ENCODE measurements at regions not wholly inside any gene's neighbourhood (a gene's known extent, or its start where the extent isn't known, plus 50 kb on each side); places are given as distances from the start of the nearest gene placed in this dataset.

DNA sequence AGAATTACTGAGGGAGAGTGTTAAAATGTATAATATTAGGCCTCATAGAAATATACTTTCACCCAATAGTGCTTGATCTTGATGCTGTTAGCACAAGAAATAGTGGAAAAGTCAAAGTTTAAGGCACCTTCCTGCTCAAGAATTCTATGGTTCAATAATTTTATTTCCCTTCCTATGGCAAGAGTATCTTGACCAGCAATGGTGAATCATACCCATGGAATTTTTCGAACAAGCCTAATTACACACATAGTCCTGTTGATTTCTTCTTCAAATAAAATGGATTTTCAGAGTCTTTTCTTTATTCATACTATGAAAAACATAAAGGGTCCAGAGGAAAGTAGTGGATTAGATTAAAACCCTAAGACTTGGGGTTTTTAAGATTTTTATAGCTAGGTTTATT is 810.6 kb downstream of the CDH11 start:
- ATAC-seq = no peak
- peaks cover 10% of the 10 kb centered on the region for H3K9me3 ChIP-seq (ENCODE audit: control insufficient read depth, insufficient read depth, low read length)
- WGBS (ENCODE audit: insufficient coverage) = 88% methylated on average over 1 of the region's 1 CpG
- intact Hi-C loops (cut with micrococcal nuclease) = no loop called here
- no peak overlapping the region for H3K4me3 Mint-ChIP-seq
- TF ChIP-seq, protein P1, sequence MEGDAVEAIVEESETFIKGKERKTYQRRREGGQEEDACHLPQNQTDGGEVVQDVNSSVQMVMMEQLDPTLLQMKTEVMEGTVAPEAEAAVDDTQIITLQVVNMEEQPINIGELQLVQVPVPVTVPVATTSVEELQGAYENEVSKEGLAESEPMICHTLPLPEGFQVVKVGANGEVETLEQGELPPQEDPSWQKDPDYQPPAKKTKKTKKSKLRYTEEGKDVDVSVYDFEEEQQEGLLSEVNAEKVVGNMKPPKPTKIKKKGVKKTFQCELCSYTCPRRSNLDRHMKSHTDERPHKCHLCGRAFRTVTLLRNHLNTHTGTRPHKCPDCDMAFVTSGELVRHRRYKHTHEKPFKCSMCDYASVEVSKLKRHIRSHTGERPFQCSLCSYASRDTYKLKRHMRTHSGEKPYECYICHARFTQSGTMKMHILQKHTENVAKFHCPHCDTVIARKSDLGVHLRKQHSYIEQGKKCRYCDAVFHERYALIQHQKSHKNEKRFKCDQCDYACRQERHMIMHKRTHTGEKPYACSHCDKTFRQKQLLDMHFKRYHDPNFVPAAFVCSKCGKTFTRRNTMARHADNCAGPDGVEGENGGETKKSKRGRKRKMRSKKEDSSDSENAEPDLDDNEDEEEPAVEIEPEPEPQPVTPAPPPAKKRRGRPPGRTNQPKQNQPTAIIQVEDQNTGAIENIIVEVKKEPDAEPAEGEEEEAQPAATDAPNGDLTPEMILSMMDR (IDR thresholded peaks at IDR 0.05) = no peak
- H3K27me3 Mint-ChIP-seq (ENCODE audit: low read depth in 2 of 2) = no peaks in the 10 kb centered on the region
- no peaks in the 10 kb centered on the region for H3K4me1 ChIP-seq (ENCODE audit: control insufficient read depth, insufficient read depth, low read length)
- DNase-seq = no peak
- no peak overlapping the region for H3K27ac ChIP-seq (ENCODE audit: low read length)
- H3K4me1 Mint-ChIP-seq = no peaks in the 10 kb centered on the region
- H3K27me3 ChIP-seq (ENCODE audit: control insufficient read depth, insufficient read depth, low read length) = no peaks in the 10 kb centered on the region
- H3K27ac Mint-ChIP-seq = no peak overlapping the region
- no peaks in the 10 kb centered on the region for H3K36me3 ChIP-seq (ENCODE audit: control insufficient read depth, insufficient read depth, low read length)
- no peaks in the 10 kb centered on the region for H3K36me3 Mint-ChIP-seq
- peaks cover 20 to 31% of the 10 kb centered on the region in 2 donors for H3K9me3 Mint-ChIP-seq
- H3K4me3 ChIP-seq (ENCODE audit: low read length) = no peak overlapping the region

GRCh38 chr16:64309398-64310110 is 812.3 kb downstream of the CDH11 start:
- ATAC-seq (no peak), DNase-seq (no peak)
- no peaks in the 10 kb centered on the region for H3K27me3 ChIP-seq (ENCODE audit: control insufficient read depth, insufficient read depth, low read length)
- Mint-ChIP-seq H3K4me3 (no peak overlapping the region), H3K4me1 (no peaks in the 10 kb centered on the region), H3K27me3 (ENCODE audit: low read depth in 2 of 2) (no peaks in the 10 kb centered on the region), H3K9me3 (peaks cover 22 to 26% of the 10 kb centered on the region in 2 donors), H3K27ac (no peak overlapping the region), H3K36me3 (no peaks in the 10 kb centered on the region)
- H3K4me3 ChIP-seq (ENCODE audit: low read length) = no peak overlapping the region
- intact Hi-C loops (cut with micrococcal nuclease) = no loop called here
- H3K36me3 ChIP-seq (ENCODE audit: control insufficient read depth, insufficient read depth, low read length) = no peaks in the 10 kb centered on the region
- H3K4me1 ChIP-seq (ENCODE audit: control insufficient read depth, insufficient read depth, low read length) = no peaks in the 10 kb centered on the region
- TF ChIP-seq, protein P1 (IDR thresholded peaks at IDR 0.05) = no peak
- H3K9me3 ChIP-seq (ENCODE audit: control insufficient read depth, insufficient read depth, low read length) = peaks cover 13% of the 10 kb centered on the region
- no peak overlapping the region for H3K27ac ChIP-seq (ENCODE audit: low read length)
- 39% methylated on average over 1 of the region's 2 CpGs for WGBS (ENCODE audit: insufficient coverage)

DNA sequence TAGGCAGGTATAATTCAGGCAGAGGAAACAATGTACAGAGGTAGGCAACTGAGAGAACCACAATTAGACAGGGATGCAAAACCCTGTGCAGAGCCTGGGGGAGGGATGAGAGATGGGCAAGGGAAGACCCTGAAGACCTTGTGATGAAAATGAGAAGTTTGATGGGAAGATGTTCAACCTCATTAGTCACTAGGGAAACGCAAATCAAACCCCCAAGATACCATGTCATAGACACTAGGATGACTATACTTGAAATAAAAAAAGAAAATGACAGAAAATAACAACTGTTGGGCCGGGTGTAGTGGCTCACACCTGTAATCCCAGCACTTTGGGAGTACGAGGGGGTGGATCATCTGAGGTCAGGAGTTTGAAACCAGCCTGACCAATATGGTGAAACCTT is 813.1 kb downstream of the CDH11 start:
- ATAC-seq (no peak), DNase-seq (no peak)
- H3K9me3 Mint-ChIP-seq = peaks cover 22% of the 10 kb centered on the region in 2 donors
- Histone ChIP-seq H3K4me3 (ENCODE audit: low read length) (no peak overlapping the region), H3K4me1 (ENCODE audit: control insufficient read depth, insufficient read depth, low read length) (no peaks in the 10 kb centered on the region), H3K9me3 (ENCODE audit: control insufficient read depth, insufficient read depth, low read length) (peaks cover 13% of the 10 kb centered on the region), H3K27me3 (ENCODE audit: control insufficient read depth, insufficient read depth, low read length) (no peaks in the 10 kb centered on the region), H3K36me3 (ENCODE audit: control insufficient read depth, insufficient read depth, low read length) (no peaks in the 10 kb centered on the region), H3K27ac (ENCODE audit: low read length) (no peak overlapping the region)
- no peaks in the 10 kb centered on the region for H3K4me1 Mint-ChIP-seq
- no peaks in the 10 kb centered on the region for H3K36me3 Mint-ChIP-seq
- 69% methylated on average over 2 of the region's 3 CpGs for WGBS (ENCODE audit: insufficient coverage)
- H3K27me3 Mint-ChIP-seq (ENCODE audit: low read depth in 2 of 2) = no peaks in the 10 kb centered on the region
- TF ChIP-seq, protein P1 (IDR thresholded peaks at IDR 0.05) = no peak
- H3K4me3 Mint-ChIP-seq = no peak overlapping the region
- intact Hi-C loops (cut with micrococcal nuclease) = no loop called here
- no peak overlapping the region for H3K27ac Mint-ChIP-seq

GRCh38 chr16:64307431-64307830 is 814.4 kb downstream of the CDH11 start:
- no peak for ATAC-seq
- Histone ChIP-seq H3K27ac (ENCODE audit: low read length) (no peak overlapping the region), H3K27me3 (ENCODE audit: control insufficient read depth, insufficient read depth, low read length) (no peaks in the 10 kb centered on the region), H3K9me3 (ENCODE audit: control insufficient read depth, insufficient read depth, low read length) (peaks cover 13% of the 10 kb centered on the region), H3K4me1 (ENCODE audit: control insufficient read depth, insufficient read depth, low read length) (no peaks in the 10 kb centered on the region), H3K36me3 (ENCODE audit: control insufficient read depth, insufficient read depth, low read length) (no peaks in the 10 kb centered on the region), H3K4me3 (ENCODE audit: low read length) (no peak overlapping the region)
- TF ChIP-seq, protein P1 (IDR thresholded peaks at IDR 0.05) = no peak
- Mint-ChIP-seq H3K36me3 (no peaks in the 10 kb centered on the region), H3K9me3 (peaks cover 16 to 17% of the 10 kb centered on the region in 2 donors), H3K27me3 (ENCODE audit: low read depth in 2 of 2) (no peaks in the 10 kb centered on the region), H3K4me1 (no peaks in the 10 kb centered on the region), H3K4me3 (no peak overlapping the region), H3K27ac (no peak overlapping the region)
- intact Hi-C loops (cut with micrococcal nuclease) = no loop called here
- DNase-seq = no peak
- 81% methylated on average over 2 of the region's 2 CpGs for WGBS (ENCODE audit: insufficient coverage)

Data from natural killer cell (primary cell).